HFF-Myc (cell line): ENCODE measurements at regions not wholly inside any gene's neighbourhood (a gene's known extent, or its start where the extent isn't known, plus 50 kb on each side); places are given as distances from the start of the nearest gene placed in this dataset.

Experiments used
- DNase-seq: peaks from one replicate; pipeline ENCODE4 v3.0.0-alpha.2; 2011; ENCODE audit warnings: low read depth; ENCODE audit errors: extremely low read depth
- H3K4me3 ChIP-seq: replicated peaks from 2 replicates; pipeline ENCODE4 v1.5.1; 2011; ENCODE audit warnings: low read depth, mild to moderate bottlenecking, control low read depth, low read length
- CTCF ChIP-seq: IDR thresholded peaks from 2 replicates; pipeline ENCODE4 v1.5.1; 2012; ENCODE audit warnings: mild to moderate bottlenecking, low read depth, low read length, control low read depth; ENCODE audit errors: missing control alignments

- DNase-seq = no peak
- no peak for TF ChIP-seq CTCF
- H3K4me3 ChIP-seq = no peak overlapping the region
Measured at GRCh38 chr16:6131526-6132050, 1034.0 kb upstream of the EEF2KMT start.

GRCh38 chr16:6125483-6126259 lies 1028.1 kb upstream of the EEF2KMT start:
- TF ChIP-seq CTCF = no peak
- no peak overlapping the region for H3K4me3 ChIP-seq
- DNase-seq = no peak

- TF ChIP-seq CTCF = no peak
- no peak for DNase-seq
- H3K4me3 ChIP-seq = no peak overlapping the region
Measured at GRCh38 chr16:6124136-6124535, 1026.5 kb upstream of the EEF2KMT start.

- no peak for DNase-seq
- no peak for TF ChIP-seq CTCF
Measured at GRCh38 chr16:6122401-6122800, 1024.8 kb upstream of the EEF2KMT start.

GRCh38 chr16:6114691-6115090 lies 1017.1 kb upstream of the EEF2KMT start:
- no peak for DNase-seq
- no peak overlapping the region for H3K4me3 ChIP-seq
- TF ChIP-seq CTCF = no peak

More at GRCh38 chr16:6122401-6122800, 1024.8 kb upstream of the EEF2KMT start:
- no peak overlapping the region for H3K4me3 ChIP-seq

- H3K4me3 ChIP-seq = no peak overlapping the region
- no peak for DNase-seq
- no peak for TF ChIP-seq CTCF
Measured at GRCh38 chr16:6113749-6114148, 1016.2 kb upstream of the EEF2KMT start.
